HepG2 (cell line): ENCODE measurements at regions not wholly inside any gene's neighbourhood (a gene's known extent, or its start where the extent isn't known, plus 50 kb on each side); places are given as distances from the start of the nearest gene placed in this dataset.

Experiments
- ATAC-seq: fragments of 200-7000 bp; cut with Tn5 transposase; 3 replicates; pipeline ENCODE4 v1.9.1; 2020; ENCODE audit warnings: mild to moderate bottlenecking, moderate library complexity
- BruUV-seq: library from RNA; stranded (reverse); fragments of 400-500 nt; replicated peaks from 2 replicates; lab custom pipeline; 2021; lab: Mats Ljungman, UMichigan
- CTCF ChIA-PET: fragments of 300-600 bp; formaldehyde crosslinking; extraction: SDS; loops from one replicate; lab custom pipeline; 2021; ENCODE audit warnings: low total read pairs, inconsistent platforms, low intra/inter-chr PET ratio; lab: Yijun Ruan, JAX
- POLR2A ChIA-PET: fragments of 350-600 bp; sonication (Branson Sonifier 250); formaldehyde crosslinking; loops from one replicate; lab custom pipeline; 2020; ENCODE audit warnings: antibody characterized with exemption, inconsistent platforms; lab: Yijun Ruan, JAX
- DNase-seq: peaks from one replicate; pipeline ENCODE4 v3.0.0-alpha.2; 2015; ENCODE audit warnings: low spot score
- FAIRE-seq: peaks from 3 replicates; lab custom pipeline; 2011; peaks lifted over from hg19 to GRCh38; lab: Jason Lieb, UNC
- H2AFZ ChIP-seq: one replicate; pipeline ENCODE4 v1.6.1; 2011; ENCODE audit warnings: low read length, inconsistent platforms
- H3K27ac ChIP-seq: fragments of 300-600 bp; 3 replicates; pipeline ENCODE4 v1.8.0; 2011; ENCODE audit warnings: mixed run types, mild to moderate bottlenecking, mixed read lengths, low read length, inconsistent platforms; ENCODE audit not compliant: insufficient read depth; ENCODE audit errors: extremely low read length
- H3K27me3 ChIP-seq, 2 experiments: fragments of 200-600 bp in 1 of 2; 2 replicates in 1 of 2; 3 replicates in 1 of 2; pipeline versions ENCODE4 v1.6.0 to v1.8.0; 2011; ENCODE audit warnings: low read length in 2 of 2, mild to moderate bottlenecking in 2 of 2, moderate library complexity in 2 of 2, inconsistent platforms in 1 of 2; ENCODE audit not compliant: insufficient read depth in 2 of 2, control insufficient read depth in 1 of 2
- H3K36me3 ChIP-seq, 2 experiments: fragments of 200-600 bp in 1 of 2; replicated peaks in 1 of 2; 2 replicates in 1 of 2; 3 replicates in 1 of 2; pipeline versions ENCODE4 v1.5.1 to v1.8.0; 2011; ENCODE audit warnings: low read length in 2 of 2, inconsistent platforms in 1 of 2; ENCODE audit not compliant: insufficient read depth in 2 of 2, control insufficient read depth in 1 of 2
- H3K4me1 ChIP-seq: 2 replicates; pipeline ENCODE4 v1.5.1; 2012; ENCODE audit warnings: low read length, inconsistent platforms; ENCODE audit not compliant: insufficient read depth
- H3K4me2 ChIP-seq: 2 replicates; pipeline ENCODE4 v1.6.0; 2011; ENCODE audit warnings: low read depth, low read length, inconsistent platforms
- H3K4me3 ChIP-seq, 3 experiments: fragments of 200-600 bp in 1 of 3; sonication (generic), shearing (Covaris generic) in 1 of 3; replicated peaks in 1 of 3; 2 replicates each; pipeline ENCODE4 v1.5.1; 2011 to 2016; ENCODE audit warnings: low read length in 3 of 3, inconsistent platforms in 2 of 3, low read depth in 2 of 3, mild to moderate bottlenecking in 2 of 3, control low read depth in 1 of 3, mixed read lengths in 1 of 3; ENCODE audit not compliant: insufficient read depth in 1 of 3
- H3K79me2 ChIP-seq: one replicate; pipeline ENCODE4 v1.6.1; 2011; ENCODE audit warnings: low read length, inconsistent platforms; ENCODE audit not compliant: insufficient read depth
- H3K9ac ChIP-seq: 2 replicates; pipeline ENCODE4 v1.6.0; 2011; ENCODE audit warnings: mild to moderate bottlenecking, low read depth, low read length, inconsistent platforms; ENCODE audit not compliant: insufficient read depth
- H3K9me3 ChIP-seq: 2 replicates; pipeline ENCODE4 v1.5.1; 2012; ENCODE audit warnings: mild to moderate bottlenecking, low read length
- H4K20me1 ChIP-seq: 2 replicates; pipeline ENCODE4 v1.6.0; 2011; ENCODE audit warnings: inconsistent platforms, mild to moderate bottlenecking, low read length, moderate library complexity; ENCODE audit not compliant: insufficient read depth
- ADNP ChIP-seq: sonication (generic); formaldehyde crosslinking; IDR thresholded peaks from 2 replicates; pipeline ENCODE4 v1.4.0; 2020; ENCODE audit warnings: missing genetic modification reagents
- CREB1 ChIP-seq, 2 experiments: fragments of 450-650 bp in 1 of 2; IDR thresholded peaks; 2 replicates each; pipeline ENCODE4 v1.6.1; 2016 to 2017; ENCODE audit warnings: control low read depth in 1 of 2, mild to moderate bottlenecking in 1 of 2, missing compliant biosample characterization in 1 of 2, missing genetic modification characterization in 1 of 2
- FOXP4 ChIP-seq: sonication (generic); formaldehyde crosslinking; IDR thresholded peaks from 2 replicates; pipeline ENCODE4 v1.4.0; 2020; ENCODE audit warnings: missing genetic modification reagents
- JUNB ChIP-seq: sonication (generic); formaldehyde crosslinking; IDR thresholded peaks from 2 replicates; pipeline ENCODE4 v1.8.0; 2022; ENCODE audit warnings: missing genetic modification reagents, mild to moderate bottlenecking, borderline replicate concordance
- TAF1 ChIP-seq: sonication (generic); formaldehyde crosslinking; IDR thresholded peaks from 2 replicates; pipeline ENCODE4 v1.4.0; 2020; ENCODE audit warnings: missing genetic modification reagents
- ZNF639 ChIP-seq: conservative IDR thresholded peaks from 2 replicates; pipeline ENCODE4 v1.6.1; 2018; ENCODE audit warnings: missing genetic modification reagents
- ZNF746 ChIP-seq: sonication (generic); formaldehyde crosslinking; IDR thresholded peaks from 2 replicates; pipeline ENCODE4 v1.8.0; 2022; ENCODE audit warnings: mild to moderate bottlenecking, missing genetic modification reagents
- WGBS: methylation state at CpG from one replicate; pipeline ENCODE4 v1.1.6; 2017; ENCODE audit warnings: low lambda C conversion rate; 5-methylcytosine and 5-hydroxymethylcytosine counted together
- in situ Hi-C: cut with HindIII; loops from 2 replicates; pipeline ENCODE4 v1.10.0; 2017; ENCODE audit warnings: low pct_unique_long_range_greater_than_20kb; ENCODE audit not compliant: extremely low pct_ligation_motif_present
- intact Hi-C: fragments of 100-400 bp; cut with micrococcal nuclease; formaldehyde crosslinking; loops from one replicate; pipeline ENCODE4 v1.10.0; 2022; ENCODE audit not compliant: unreplicated experiment
- TF ChIP-seq, protein P1 (sequence below): sonication (generic); formaldehyde crosslinking; IDR thresholded peaks from 2 replicates; pipeline ENCODE4 v1.5.1; 2020; ENCODE audit warnings: missing genetic modification reagents, mild to moderate bottlenecking, borderline replicate concordance
- TF ChIP-seq, protein P2 (sequence below): sonication (generic); formaldehyde crosslinking; IDR thresholded peaks from 2 replicates; pipeline ENCODE4 v1.9.0; 2021; ENCODE audit warnings: mild to moderate bottlenecking, missing genetic modification reagents
- TF ChIP-seq, protein P3 (sequence below): sonication (generic); formaldehyde crosslinking; IDR thresholded peaks from 2 replicates; pipeline ENCODE4 v1.9.0; 2021; ENCODE audit warnings: missing genetic modification reagents, mild to moderate bottlenecking, borderline replicate concordance

DNA sequence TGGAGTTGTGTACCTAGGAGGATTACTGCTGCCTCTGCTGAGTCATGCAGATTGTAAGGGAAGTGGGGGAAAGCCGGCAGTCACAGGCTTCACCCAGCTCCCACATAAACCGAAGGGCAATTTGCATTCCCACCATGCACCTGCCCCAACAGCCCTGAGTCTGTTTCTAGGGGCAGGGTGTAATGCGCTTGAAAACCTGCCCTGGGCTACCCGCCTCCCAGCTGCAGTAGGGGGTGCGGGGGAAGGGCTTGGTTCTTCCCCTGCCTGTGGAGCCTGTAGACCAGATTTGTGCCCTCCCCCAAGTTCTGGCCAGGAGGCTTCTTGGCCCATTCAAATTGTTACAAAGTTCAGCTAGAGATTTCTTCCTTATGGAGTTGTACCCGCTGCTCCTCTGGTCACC lies 269.2 kb upstream of the DDX53 start (continued):
- TF ChIP-seq CREB1 (IDR thresholded peaks at IDR 0.05) (no peak), CREB1 (CRISPR knock-in tag; IDR thresholded peaks at IDR 0.05) (no peak), ADNP (CRISPR knock-in tag) (no peak), JUNB (no peak)
- TF ChIP-seq, protein P1, sequence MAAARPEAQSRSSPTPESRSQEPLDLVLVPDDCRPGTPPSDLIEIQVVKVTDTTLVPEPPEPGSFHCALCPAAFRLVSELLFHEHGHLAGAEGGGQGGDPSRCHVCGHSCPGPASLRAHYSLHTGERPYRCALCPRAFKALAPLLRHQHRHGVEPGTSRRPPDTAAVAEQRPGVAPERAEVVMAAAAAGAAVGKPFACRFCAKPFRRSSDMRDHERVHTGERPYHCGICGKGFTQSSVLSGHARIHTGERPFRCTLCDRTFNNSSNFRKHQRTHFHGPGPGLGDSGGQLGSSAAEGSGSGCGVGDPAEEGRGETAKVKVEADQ (CRISPR knock-in tag), result no peak
- TF ChIP-seq, protein P2, sequence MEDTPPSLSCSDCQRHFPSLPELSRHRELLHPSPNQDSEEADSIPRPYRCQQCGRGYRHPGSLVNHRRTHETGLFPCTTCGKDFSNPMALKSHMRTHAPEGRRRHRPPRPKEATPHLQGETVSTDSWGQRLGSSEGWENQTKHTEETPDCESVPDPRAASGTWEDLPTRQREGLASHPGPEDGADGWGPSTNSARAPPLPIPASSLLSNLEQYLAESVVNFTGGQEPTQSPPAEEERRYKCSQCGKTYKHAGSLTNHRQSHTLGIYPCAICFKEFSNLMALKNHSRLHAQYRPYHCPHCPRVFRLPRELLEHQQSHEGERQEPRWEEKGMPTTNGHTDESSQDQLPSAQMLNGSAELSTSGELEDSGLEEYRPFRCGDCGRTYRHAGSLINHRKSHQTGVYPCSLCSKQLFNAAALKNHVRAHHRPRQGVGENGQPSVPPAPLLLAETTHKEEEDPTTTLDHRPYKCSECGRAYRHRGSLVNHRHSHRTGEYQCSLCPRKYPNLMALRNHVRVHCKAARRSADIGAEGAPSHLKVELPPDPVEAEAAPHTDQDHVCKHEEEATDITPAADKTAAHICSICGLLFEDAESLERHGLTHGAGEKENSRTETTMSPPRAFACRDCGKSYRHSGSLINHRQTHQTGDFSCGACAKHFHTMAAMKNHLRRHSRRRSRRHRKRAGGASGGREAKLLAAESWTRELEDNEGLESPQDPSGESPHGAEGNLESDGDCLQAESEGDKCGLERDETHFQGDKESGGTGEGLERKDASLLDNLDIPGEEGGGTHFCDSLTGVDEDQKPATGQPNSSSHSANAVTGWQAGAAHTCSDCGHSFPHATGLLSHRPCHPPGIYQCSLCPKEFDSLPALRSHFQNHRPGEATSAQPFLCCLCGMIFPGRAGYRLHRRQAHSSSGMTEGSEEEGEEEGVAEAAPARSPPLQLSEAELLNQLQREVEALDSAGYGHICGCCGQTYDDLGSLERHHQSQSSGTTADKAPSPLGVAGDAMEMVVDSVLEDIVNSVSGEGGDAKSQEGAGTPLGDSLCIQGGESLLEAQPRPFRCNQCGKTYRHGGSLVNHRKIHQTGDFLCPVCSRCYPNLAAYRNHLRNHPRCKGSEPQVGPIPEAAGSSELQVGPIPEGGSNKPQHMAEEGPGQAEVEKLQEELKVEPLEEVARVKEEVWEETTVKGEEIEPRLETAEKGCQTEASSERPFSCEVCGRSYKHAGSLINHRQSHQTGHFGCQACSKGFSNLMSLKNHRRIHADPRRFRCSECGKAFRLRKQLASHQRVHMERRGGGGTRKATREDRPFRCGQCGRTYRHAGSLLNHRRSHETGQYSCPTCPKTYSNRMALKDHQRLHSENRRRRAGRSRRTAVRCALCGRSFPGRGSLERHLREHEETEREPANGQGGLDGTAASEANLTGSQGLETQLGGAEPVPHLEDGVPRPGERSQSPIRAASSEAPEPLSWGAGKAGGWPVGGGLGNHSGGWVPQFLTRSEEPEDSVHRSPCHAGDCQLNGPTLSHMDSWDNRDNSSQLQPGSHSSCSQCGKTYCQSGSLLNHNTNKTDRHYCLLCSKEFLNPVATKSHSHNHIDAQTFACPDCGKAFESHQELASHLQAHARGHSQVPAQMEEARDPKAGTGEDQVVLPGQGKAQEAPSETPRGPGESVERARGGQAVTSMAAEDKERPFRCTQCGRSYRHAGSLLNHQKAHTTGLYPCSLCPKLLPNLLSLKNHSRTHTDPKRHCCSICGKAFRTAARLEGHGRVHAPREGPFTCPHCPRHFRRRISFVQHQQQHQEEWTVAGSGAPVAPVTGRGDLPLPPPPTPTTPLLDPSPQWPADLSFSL, result no peak

GRCh38 chrX:22737541-22737940 lies 262.2 kb upstream of the DDX53 start:
- DNase-seq (no peak), FAIRE-seq (no peak), ATAC-seq (no peak)
- Histone ChIP-seq H3K4me3 (no peak overlapping the region), H2AFZ (no peak overlapping the region), H3K79me2 (no peaks in the 10 kb centered on the region)
- CTCF ChIA-PET, result no interaction called here
- in situ Hi-C loops, result no loop called here
- no peak for TF ChIP-seq FOXP4 (CRISPR knock-in tag)
- TF ChIP-seq ZNF746 (CRISPR knock-in tag), result no peak
- no peak for TF ChIP-seq TAF1
- TF ChIP-seq, protein P3, sequence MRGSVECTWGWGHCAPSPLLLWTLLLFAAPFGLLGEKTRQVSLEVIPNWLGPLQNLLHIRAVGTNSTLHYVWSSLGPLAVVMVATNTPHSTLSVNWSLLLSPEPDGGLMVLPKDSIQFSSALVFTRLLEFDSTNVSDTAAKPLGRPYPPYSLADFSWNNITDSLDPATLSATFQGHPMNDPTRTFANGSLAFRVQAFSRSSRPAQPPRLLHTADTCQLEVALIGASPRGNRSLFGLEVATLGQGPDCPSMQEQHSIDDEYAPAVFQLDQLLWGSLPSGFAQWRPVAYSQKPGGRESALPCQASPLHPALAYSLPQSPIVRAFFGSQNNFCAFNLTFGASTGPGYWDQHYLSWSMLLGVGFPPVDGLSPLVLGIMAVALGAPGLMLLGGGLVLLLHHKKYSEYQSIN (CRISPR knock-in tag), result no peak
- no peak for TF ChIP-seq ZNF639 (CRISPR knock-in tag)
- TF ChIP-seq, all 625 proteins: peak for 0
- Histone ChIP-seq H3K36me3 (no peaks in the 10 kb centered on the region), H3K27me3 (no peaks in the 10 kb centered on the region), H3K9ac (no peak overlapping the region), H4K20me1 (no peaks in the 10 kb centered on the region), H3K4me1 (no peaks in the 10 kb centered on the region), H3K27ac (no peak overlapping the region), H3K9me3 (no peaks in the 10 kb centered on the region), H3K4me2 (no peak overlapping the region)
- intact Hi-C loops, result no loop called here
- WGBS, result 5% methylated on average over 2 of the region's 2 CpGs
- BruUV-seq, result no TSS peak
- POLR2A ChIA-PET, result no interaction called here
